Uterus (tissue), 2 donors: ENCODE measurements at regions not wholly inside any gene's neighbourhood (a gene's known extent, or its start where the extent isn't known, plus 50 kb on each side); places are given as distances from the start of the nearest gene placed in this dataset.

Source experiments
- POLR2A ChIP-seq, 2 donors: fragments of 450-650 bp; IDR thresholded peaks; one replicate each; pipeline ENCODE4 v1.6.1; 2016; ENCODE audit warnings: antibody characterized with exemption in 2 of 2, mild to moderate bottlenecking in 1 of 2, moderate library complexity in 1 of 2
- TF ChIP-seq, protein P1 (sequence below), 4 experiments: fragments of 200-600 bp in 2 of 4; fragments of 450-650 bp in 2 of 4; sonication (generic) in 2 of 4; IDR thresholded peaks; one replicate each; pipeline ENCODE4 v1.5.1; 2016 to 2019; ENCODE audit warnings: antibody characterized with exemption in 4 of 4, mild to moderate bottlenecking in 2 of 4, moderate library complexity in 1 of 4

DNA sequence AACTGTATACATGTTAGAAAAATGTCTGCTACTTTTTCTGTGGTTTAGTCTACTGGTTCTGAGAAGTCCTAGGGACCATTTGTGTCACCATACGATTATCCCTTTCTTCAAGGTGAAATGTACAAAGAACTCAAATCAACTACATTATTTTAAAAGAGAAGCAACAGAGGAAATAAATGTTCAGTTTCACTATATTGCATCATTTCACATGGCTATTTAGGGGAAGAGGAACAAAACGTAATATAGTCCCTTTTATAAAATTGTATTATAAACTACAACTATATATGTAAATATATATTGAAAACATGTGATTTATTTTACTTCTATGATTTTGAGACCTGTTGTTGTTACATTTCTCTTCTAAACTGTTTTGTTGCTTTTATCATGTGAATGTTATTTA, 1308.0 kb downstream of the EPHA7 start:
- TF ChIP-seq, protein P1, sequence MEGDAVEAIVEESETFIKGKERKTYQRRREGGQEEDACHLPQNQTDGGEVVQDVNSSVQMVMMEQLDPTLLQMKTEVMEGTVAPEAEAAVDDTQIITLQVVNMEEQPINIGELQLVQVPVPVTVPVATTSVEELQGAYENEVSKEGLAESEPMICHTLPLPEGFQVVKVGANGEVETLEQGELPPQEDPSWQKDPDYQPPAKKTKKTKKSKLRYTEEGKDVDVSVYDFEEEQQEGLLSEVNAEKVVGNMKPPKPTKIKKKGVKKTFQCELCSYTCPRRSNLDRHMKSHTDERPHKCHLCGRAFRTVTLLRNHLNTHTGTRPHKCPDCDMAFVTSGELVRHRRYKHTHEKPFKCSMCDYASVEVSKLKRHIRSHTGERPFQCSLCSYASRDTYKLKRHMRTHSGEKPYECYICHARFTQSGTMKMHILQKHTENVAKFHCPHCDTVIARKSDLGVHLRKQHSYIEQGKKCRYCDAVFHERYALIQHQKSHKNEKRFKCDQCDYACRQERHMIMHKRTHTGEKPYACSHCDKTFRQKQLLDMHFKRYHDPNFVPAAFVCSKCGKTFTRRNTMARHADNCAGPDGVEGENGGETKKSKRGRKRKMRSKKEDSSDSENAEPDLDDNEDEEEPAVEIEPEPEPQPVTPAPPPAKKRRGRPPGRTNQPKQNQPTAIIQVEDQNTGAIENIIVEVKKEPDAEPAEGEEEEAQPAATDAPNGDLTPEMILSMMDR (IDR thresholded peaks at IDR 0.05): no peak
- no peak for TF ChIP-seq POLR2A (IDR thresholded peaks at IDR 0.05)
